PC-9 (cell line): ENCODE measurements at regions not wholly inside any gene's neighbourhood (a gene's known extent, or its start where the extent isn't known, plus 50 kb on each side); places are given as distances from the start of the nearest gene placed in this dataset.

ENCODE experiments used
- EZH2 ChIP-seq: fragments of 200-600 bp; sonication (generic); IDR thresholded peaks from 2 replicates; pipeline ENCODE4 v1.8.0; 2017; ENCODE audit warnings: antibody characterized with exemption, low read depth
- TF ChIP-seq, protein P1 (sequence below): fragments of 200-600 bp; sonication (generic); conservative IDR thresholded peaks from 2 replicates; pipeline ENCODE4 v1.6.1; 2017; ENCODE audit warnings: mixed run types, antibody characterized with exemption, mild to moderate bottlenecking, moderate library complexity

DNA sequence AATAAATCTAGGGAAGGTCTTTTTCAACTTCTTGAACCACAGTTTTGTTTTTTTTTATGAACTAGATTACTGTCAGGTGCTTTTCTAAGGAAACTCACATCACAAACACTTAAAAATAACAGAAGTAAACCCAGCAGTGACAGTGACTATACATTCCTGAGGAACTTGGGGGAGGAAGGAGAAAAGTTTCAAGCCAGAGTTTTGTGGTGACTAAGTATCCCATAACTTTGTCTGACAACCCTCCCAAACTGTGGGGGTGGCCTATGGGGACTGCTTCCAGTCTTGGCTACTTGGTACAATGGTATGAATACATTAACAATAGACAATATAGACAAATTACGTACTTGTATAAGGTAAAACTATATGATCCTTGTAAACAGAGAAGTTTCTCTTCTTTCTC is 202.5 kb upstream of the MAN1A1 start:
- TF ChIP-seq, protein P1, sequence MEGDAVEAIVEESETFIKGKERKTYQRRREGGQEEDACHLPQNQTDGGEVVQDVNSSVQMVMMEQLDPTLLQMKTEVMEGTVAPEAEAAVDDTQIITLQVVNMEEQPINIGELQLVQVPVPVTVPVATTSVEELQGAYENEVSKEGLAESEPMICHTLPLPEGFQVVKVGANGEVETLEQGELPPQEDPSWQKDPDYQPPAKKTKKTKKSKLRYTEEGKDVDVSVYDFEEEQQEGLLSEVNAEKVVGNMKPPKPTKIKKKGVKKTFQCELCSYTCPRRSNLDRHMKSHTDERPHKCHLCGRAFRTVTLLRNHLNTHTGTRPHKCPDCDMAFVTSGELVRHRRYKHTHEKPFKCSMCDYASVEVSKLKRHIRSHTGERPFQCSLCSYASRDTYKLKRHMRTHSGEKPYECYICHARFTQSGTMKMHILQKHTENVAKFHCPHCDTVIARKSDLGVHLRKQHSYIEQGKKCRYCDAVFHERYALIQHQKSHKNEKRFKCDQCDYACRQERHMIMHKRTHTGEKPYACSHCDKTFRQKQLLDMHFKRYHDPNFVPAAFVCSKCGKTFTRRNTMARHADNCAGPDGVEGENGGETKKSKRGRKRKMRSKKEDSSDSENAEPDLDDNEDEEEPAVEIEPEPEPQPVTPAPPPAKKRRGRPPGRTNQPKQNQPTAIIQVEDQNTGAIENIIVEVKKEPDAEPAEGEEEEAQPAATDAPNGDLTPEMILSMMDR: no peak
- TF ChIP-seq EZH2: no peak
